HCT116 (cell line): ENCODE measurements at regions not wholly inside any gene's neighbourhood (a gene's known extent, or its start where the extent isn't known, plus 50 kb on each side); places are given as distances from the start of the nearest gene placed in this dataset.

Experiments
- CBX3 ChIP-seq: IDR thresholded peaks from 2 replicates; pipeline ENCODE4 v1.6.1; 2012; ENCODE audit warnings: low read depth
- CTCF ChIP-seq, 3 experiments: fragments of 200-600 bp in 1 of 3; sonication (generic) in 1 of 3; IDR thresholded peaks in 2 of 3; conservative IDR thresholded peaks in 1 of 3; 2 replicates each; pipeline ENCODE4 v1.5.1; 2012 to 2017; ENCODE audit warnings: low read depth in 2 of 3, low read length in 2 of 3, antibody characterized with exemption in 1 of 3, borderline replicate concordance in 1 of 3, control low read depth in 1 of 3, mild to moderate bottlenecking in 1 of 3, mixed read lengths in 1 of 3, mixed run types in 1 of 3, moderate library complexity in 1 of 3; ENCODE audit not compliant: insufficient read depth in 1 of 3
- JUND ChIP-seq: IDR thresholded peaks from 2 replicates; pipeline ENCODE4 v1.6.1; 2012
- POLR2A ChIP-seq: IDR thresholded peaks from 2 replicates; pipeline ENCODE4 v1.7.0; 2011; ENCODE audit warnings: borderline replicate concordance; ENCODE audit not compliant: insufficient read depth, insufficient read length; ENCODE audit errors: extremely low read depth

GRCh38 chr2:114170070-114170469 lies 272.4 kb upstream of the DPP10 start:
- TF ChIP-seq CBX3: no peak
- TF ChIP-seq CTCF (IDR thresholded peaks at IDR 0.05 in 2 of 3, conservative IDR thresholded peaks at IDR 0.05 in 1 of 3; ENCODE audit: borderline replicate concordance in 1 of 3, insufficient read depth in 1 of 3, low read depth in 2 of 3, low read length in 2 of 3): no peak
- no peak for TF ChIP-seq POLR2A
- TF ChIP-seq JUND: no peak
